Breast epithelium (tissue), 3 donors: ENCODE measurements at regions not wholly inside any gene's neighbourhood (a gene's known extent, or its start where the extent isn't known, plus 50 kb on each side); places are given as distances from the start of the nearest gene placed in this dataset.

ENCODE experiments used
- CTCF ChIP-seq, 3 donors: fragments of 450-650 bp; IDR thresholded peaks; one replicate each; pipeline ENCODE4 v1.5.1; 2016 to 2017; ENCODE audit warnings: antibody characterized with exemption in 3 of 3, mild to moderate bottlenecking in 3 of 3, moderate library complexity in 3 of 3
- POLR2A ChIP-seq: fragments of 450-650 bp; IDR thresholded peaks from one replicate; pipeline ENCODE4 v1.6.1; 2016; ENCODE audit warnings: antibody characterized with exemption, mild to moderate bottlenecking, moderate library complexity
- POLR2AphosphoS5 ChIP-seq, 3 donors: sonication (generic); formaldehyde crosslinking; IDR thresholded peaks; one replicate each; pipeline ENCODE4 v1.6.1; 2017; ENCODE audit warnings: antibody characterized with exemption in 3 of 3

- no peak for TF ChIP-seq CTCF (IDR thresholded peaks at IDR 0.05)
- TF ChIP-seq POLR2A: no peak
- no peak for TF ChIP-seq POLR2AphosphoS5 (IDR thresholded peaks at IDR 0.05)
Observed at GRCh38 chr2:13986119-13986720, 646.3 kb upstream of the LRATD1 start.
